SK-N-SH (cell line): ENCODE measurements at regions not wholly inside any gene's neighbourhood (a gene's known extent, or its start where the extent isn't known, plus 50 kb on each side); places are given as distances from the start of the nearest gene placed in this dataset.

ENCODE experiments used
- CTCF ChIA-PET: fragments of 300-600, 350-600 bp; formaldehyde crosslinking; extraction: SDS; loops from one replicate; lab custom pipeline; 2021; lab: Yijun Ruan, JAX
- POLR2A ChIA-PET: fragments of 350-600 bp; sonication (Branson Sonifier 250); formaldehyde crosslinking; extraction: SDS; loops from one replicate; lab custom pipeline; 2020; ENCODE audit warnings: antibody characterized with exemption, inconsistent platforms; lab: Yijun Ruan, JAX
- DNase-seq: peaks from one replicate; pipeline ENCODE4 v3.0.0; 2012
- H2AFZ ChIP-seq: fragments of 200-600 bp; sonication (generic); 2 replicates; pipeline ENCODE4 v1.8.1; 2016; ENCODE audit warnings: antibody characterized with exemption, mild to moderate bottlenecking, low read depth
- H3F3A ChIP-seq: fragments of 200-600 bp; sonication (generic); replicated peaks from 2 replicates; pipeline ENCODE3; 2016; ENCODE audit warnings: antibody characterized with exemption, mild to moderate bottlenecking; ENCODE audit not compliant: insufficient read depth
- H3K27ac ChIP-seq, 2 experiments: fragments of 200-500 bp in 1 of 2; fragments of 200-600 bp in 1 of 2; sonication (Bioruptor generic) in 1 of 2; sonication (generic), shearing (Covaris generic) in 1 of 2; 2 replicates each; pipeline versions ENCODE4 v1.5.1 to v1.6.1; 2014 to 2016; ENCODE audit warnings: low read depth in 2 of 2, inconsistent platforms in 1 of 2, low read length in 1 of 2, mild to moderate bottlenecking in 1 of 2, mixed read lengths in 1 of 2
- H3K27me3 ChIP-seq: fragments of 200-600 bp; sonication (generic), shearing (Covaris generic); 2 replicates; pipeline ENCODE4 v1.6.1; 2016; ENCODE audit warnings: mixed run types; ENCODE audit not compliant: insufficient read depth
- H3K36me3 ChIP-seq, 2 experiments: fragments of 200-500 bp in 1 of 2; fragments of 200-600 bp in 1 of 2; sonication (Bioruptor generic) in 1 of 2; sonication (generic) in 1 of 2; replicated peaks in 1 of 2; 2 replicates each; pipeline versions ENCODE3 to v1.5.1; 2014 to 2016; ENCODE audit warnings: low read length in 1 of 2, mild to moderate bottlenecking in 1 of 2; ENCODE audit not compliant: insufficient read depth in 2 of 2, control insufficient read depth in 1 of 2
- H3K4me1 ChIP-seq, 2 experiments: fragments of 200-500 bp in 1 of 2; fragments of 200-600 bp in 1 of 2; sonication (Bioruptor generic) in 1 of 2; sonication (generic), shearing (Covaris generic) in 1 of 2; 2 replicates each; pipeline versions ENCODE4 v1.5.1 to v1.6.1; 2014 to 2016; ENCODE audit warnings: low read depth in 1 of 2, low read length in 1 of 2, mixed run types in 1 of 2; ENCODE audit not compliant: insufficient read depth in 2 of 2, control insufficient read depth in 1 of 2
- H3K4me2 ChIP-seq: fragments of 200-600 bp; sonication (generic), shearing (Covaris generic); 2 replicates; pipeline ENCODE4 v1.6.1; 2017; ENCODE audit warnings: mixed run types
- H3K4me3 ChIP-seq, 2 experiments: fragments of 200-500 bp in 1 of 2; fragments of 200-600 bp in 1 of 2; sonication (Bioruptor generic) in 1 of 2; sonication (generic), shearing (Covaris generic) in 1 of 2; 2 replicates each; pipeline versions ENCODE4 v1.5.1 to v1.8.1; 2014 to 2016; ENCODE audit warnings: low read depth in 2 of 2, inconsistent platforms in 1 of 2, low read length in 1 of 2, mild to moderate bottlenecking in 1 of 2, mixed read lengths in 1 of 2, moderate library complexity in 1 of 2
- H3K79me2 ChIP-seq: fragments of 200-600 bp; sonication (generic); 2 replicates; pipeline ENCODE4 v1.8.1; 2017; ENCODE audit warnings: mild to moderate bottlenecking; ENCODE audit not compliant: insufficient read depth
- H3K9ac ChIP-seq: fragments of 200-600 bp; sonication (generic); 2 replicates; pipeline ENCODE4 v1.6.1; 2017; ENCODE audit warnings: mixed run types
- H3K9me2 ChIP-seq: fragments of 200-600 bp; sonication (generic); 2 replicates; pipeline ENCODE4 v1.6.1; 2017; ENCODE audit warnings: mixed run types
- H3K9me3 ChIP-seq: fragments of 200-600 bp; sonication (generic); 2 replicates; pipeline ENCODE4 v1.6.1; 2017; ENCODE audit warnings: mixed run types, mild to moderate bottlenecking, moderate library complexity
- H4K20me1 ChIP-seq: fragments of 200-600 bp; sonication (generic); 2 replicates; pipeline ENCODE4 v1.6.1; 2017; ENCODE audit warnings: mild to moderate bottlenecking, mixed run types; ENCODE audit not compliant: insufficient read depth
- CHD2 ChIP-seq: fragments of 150-350 bp; IDR thresholded peaks from 2 replicates; pipeline ENCODE4 v1.6.1; 2018; ENCODE audit warnings: low read length; ENCODE audit not compliant: partially characterized antibody
- EP300 ChIP-seq, 2 experiments: IDR thresholded peaks; 2 replicates each; pipeline versions ENCODE4 v1.4.0 to v1.6.1; 2012; ENCODE audit warnings: borderline replicate concordance in 1 of 2, low read depth in 1 of 2, low read length in 1 of 2
- EZH2phosphoT487 ChIP-seq: fragments of 200-600 bp; sonication (generic); IDR thresholded peaks from 2 replicates; pipeline ENCODE4 v1.6.1; 2017; ENCODE audit warnings: low read depth, mixed run types, mild to moderate bottlenecking, antibody characterized with exemption, moderate library complexity, borderline replicate concordance
- FOSL2 ChIP-seq: IDR thresholded peaks from 2 replicates; pipeline ENCODE4 v1.4.0; 2012; ENCODE audit warnings: low read depth, mild to moderate bottlenecking, moderate library complexity, borderline replicate concordance
- FOXM1 ChIP-seq: IDR thresholded peaks from 2 replicates; pipeline ENCODE4 v1.4.0; 2012; ENCODE audit warnings: low read depth, mild to moderate bottlenecking
- GABPA ChIP-seq: IDR thresholded peaks from 2 replicates; pipeline ENCODE4 v1.4.0; 2012; ENCODE audit warnings: low read depth, mild to moderate bottlenecking
- MEF2A ChIP-seq: IDR thresholded peaks from 2 replicates; pipeline ENCODE4 v1.4.0; 2012; ENCODE audit warnings: low read depth, borderline replicate concordance
- NFIC ChIP-seq: IDR thresholded peaks from 2 replicates; pipeline ENCODE4 v1.4.0; 2012; ENCODE audit warnings: borderline replicate concordance
- NRF1 ChIP-seq: IDR thresholded peaks from 2 replicates; pipeline ENCODE4 v1.6.1; 2012; ENCODE audit warnings: low read depth, mild to moderate bottlenecking, low read length
- RAD21 ChIP-seq: IDR thresholded peaks from 2 replicates; pipeline ENCODE4 v1.6.1; 2012; ENCODE audit warnings: mild to moderate bottlenecking, low read length
- RFX5 ChIP-seq: IDR thresholded peaks from 2 replicates; pipeline ENCODE4 v1.6.1; 2012; ENCODE audit warnings: mild to moderate bottlenecking, improper control_type of control experiment, low read length
- RXRA ChIP-seq: IDR thresholded peaks from 2 replicates; pipeline ENCODE4 v1.4.0; 2012; ENCODE audit warnings: low read depth, mild to moderate bottlenecking, borderline replicate concordance
- SIN3A ChIP-seq: IDR thresholded peaks from 2 replicates; pipeline ENCODE4 v1.6.1; 2012; ENCODE audit warnings: low read depth, mild to moderate bottlenecking, low read length, moderate library complexity, borderline replicate concordance
- SMC3 ChIP-seq: IDR thresholded peaks from 2 replicates; pipeline ENCODE4 v1.6.1; 2012; ENCODE audit warnings: low read depth, low read length, improper control_type of control experiment
- TAF1 ChIP-seq: IDR thresholded peaks from 2 replicates; pipeline ENCODE4 v1.6.1; 2012; ENCODE audit warnings: low read depth, mild to moderate bottlenecking, low read length, moderate library complexity, borderline replicate concordance
- YY1 ChIP-seq: IDR thresholded peaks from 2 replicates; pipeline ENCODE4 v1.4.0; 2012; ENCODE audit warnings: low read depth, mild to moderate bottlenecking
- WGBS: methylation state at CpG from one replicate; pipeline ENCODE4 v1.1.6; 2017; ENCODE audit warnings: low lambda C conversion rate; 5-methylcytosine and 5-hydroxymethylcytosine counted together
- TF ChIP-seq, protein P1 (sequence below): fragments of 150-350 bp; IDR thresholded peaks from 2 replicates; pipeline ENCODE4 v1.6.1; 2016; ENCODE audit warnings: mild to moderate bottlenecking, low read depth, low read length
- TF ChIP-seq, protein P2 (sequence below): IDR thresholded peaks from 2 replicates; pipeline ENCODE4 v1.4.0; 2012; ENCODE audit warnings: low read depth, borderline replicate concordance
- TF ChIP-seq, protein P3 (sequence below): IDR thresholded peaks from 2 replicates; pipeline ENCODE4 v1.4.0; 2012; ENCODE audit warnings: low read depth
- TF ChIP-seq, protein P4 (sequence below): IDR thresholded peaks from 2 replicates; pipeline ENCODE4; 2012

DNA sequence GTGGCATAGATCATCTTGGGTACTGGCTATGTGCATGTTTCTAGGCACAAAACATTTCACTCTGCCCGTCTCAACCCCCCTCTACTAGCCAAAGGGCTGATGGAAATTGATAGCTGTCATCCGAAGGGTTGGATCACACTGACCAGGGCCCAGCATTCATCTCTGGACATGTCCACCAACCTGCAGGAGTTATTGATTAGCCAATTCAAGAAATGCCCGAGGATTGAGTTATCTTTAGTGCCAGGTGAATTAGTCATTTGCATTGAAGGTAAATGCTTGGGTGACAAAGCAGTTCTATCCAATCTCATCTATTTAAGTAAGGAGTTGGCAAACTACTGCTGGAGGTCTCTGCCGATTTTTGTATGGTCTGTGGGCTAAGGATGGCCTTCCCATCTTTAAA is 80.1 kb downstream of the CD164 start:
- no peak overlapping the region for H3K9ac ChIP-seq
- H3K27me3 ChIP-seq, result no peaks in the 10 kb centered on the region
- ChIA-PET POLR2A (no interaction called here), CTCF (no interaction called here)
- no peaks in the 10 kb centered on the region for H3F3A ChIP-seq
- no peak overlapping the region for H2AFZ ChIP-seq
- H3K79me2 ChIP-seq, result no peaks in the 10 kb centered on the region
- 50% methylated on average over 3 of the region's 4 CpGs for WGBS
- peaks cover 0 to 21% of the 10 kb centered on the region in 2 experiments; a peak in 1 of 4 replicates for H3K4me1 ChIP-seq
- TF ChIP-seq GABPA, result no peak
- no peak for TF ChIP-seq EZH2phosphoT487
- no peak for TF ChIP-seq EP300 (IDR thresholded peaks at IDR 0.05; ENCODE audit: borderline replicate concordance in 1 of 2, low read depth in 1 of 2, low read length in 1 of 2)
- no peak for TF ChIP-seq RAD21
- TF ChIP-seq, protein P1, sequence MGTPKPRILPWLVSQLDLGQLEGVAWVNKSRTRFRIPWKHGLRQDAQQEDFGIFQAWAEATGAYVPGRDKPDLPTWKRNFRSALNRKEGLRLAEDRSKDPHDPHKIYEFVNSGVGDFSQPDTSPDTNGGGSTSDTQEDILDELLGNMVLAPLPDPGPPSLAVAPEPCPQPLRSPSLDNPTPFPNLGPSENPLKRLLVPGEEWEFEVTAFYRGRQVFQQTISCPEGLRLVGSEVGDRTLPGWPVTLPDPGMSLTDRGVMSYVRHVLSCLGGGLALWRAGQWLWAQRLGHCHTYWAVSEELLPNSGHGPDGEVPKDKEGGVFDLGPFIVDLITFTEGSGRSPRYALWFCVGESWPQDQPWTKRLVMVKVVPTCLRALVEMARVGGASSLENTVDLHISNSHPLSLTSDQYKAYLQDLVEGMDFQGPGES, result no peak
- no peak for TF ChIP-seq RXRA
- TF ChIP-seq FOSL2, result no peak
- TF ChIP-seq, protein P2, sequence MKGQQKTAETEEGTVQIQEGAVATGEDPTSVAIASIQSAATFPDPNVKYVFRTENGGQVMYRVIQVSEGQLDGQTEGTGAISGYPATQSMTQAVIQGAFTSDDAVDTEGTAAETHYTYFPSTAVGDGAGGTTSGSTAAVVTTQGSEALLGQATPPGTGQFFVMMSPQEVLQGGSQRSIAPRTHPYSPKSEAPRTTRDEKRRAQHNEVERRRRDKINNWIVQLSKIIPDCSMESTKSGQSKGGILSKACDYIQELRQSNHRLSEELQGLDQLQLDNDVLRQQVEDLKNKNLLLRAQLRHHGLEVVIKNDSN, result no peak
- TF ChIP-seq YY1, result no peak
- TF ChIP-seq, protein P3, sequence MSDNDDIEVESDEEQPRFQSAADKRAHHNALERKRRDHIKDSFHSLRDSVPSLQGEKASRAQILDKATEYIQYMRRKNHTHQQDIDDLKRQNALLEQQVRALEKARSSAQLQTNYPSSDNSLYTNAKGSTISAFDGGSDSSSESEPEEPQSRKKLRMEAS, result no peak
- TF ChIP-seq FOXM1, result no peak
- TF ChIP-seq SIN3A, result no peak
- TF ChIP-seq SMC3, result no peak
- no peak for TF ChIP-seq NFIC
- TF ChIP-seq MEF2A, result no peak
- no peak for TF ChIP-seq RFX5
- TF ChIP-seq, all 33 proteins: peak for 0
- no peak overlapping the region for H3K4me3 ChIP-seq
- no peaks in the 10 kb centered on the region for H3K9me3 ChIP-seq
- H3K27ac ChIP-seq, result no peak overlapping the region
- H4K20me1 ChIP-seq, result no peaks in the 10 kb centered on the region
- no peak overlapping the region for H3K4me2 ChIP-seq
- no peak for DNase-seq
- no peaks in the 10 kb centered on the region for H3K36me3 ChIP-seq
- no peaks in the 10 kb centered on the region for H3K9me2 ChIP-seq

DNA sequence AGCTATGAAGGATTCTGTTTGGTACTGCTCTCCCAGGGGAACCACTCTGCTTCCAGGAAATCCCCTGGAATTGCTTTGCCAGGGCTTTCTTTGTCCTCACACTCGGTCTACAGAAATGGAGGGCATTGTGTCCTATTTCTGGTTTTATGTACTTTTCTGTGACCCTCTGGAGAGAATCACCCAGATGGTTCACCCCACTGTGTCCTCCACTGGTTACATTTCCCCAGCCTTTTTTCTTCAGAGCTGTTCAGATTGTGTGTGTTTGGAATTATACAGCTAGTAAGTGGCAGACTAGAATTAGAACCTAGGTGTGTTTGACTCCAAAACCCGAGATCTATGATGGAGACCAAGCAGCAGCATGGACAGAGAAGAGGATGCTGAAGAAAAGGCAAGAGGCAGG is 80.8 kb downstream of the CD164 start:
- no peaks in the 10 kb centered on the region for H3K79me2 ChIP-seq
- H3K36me3 ChIP-seq, result no peaks in the 10 kb centered on the region
- no peaks in the 10 kb centered on the region for H3F3A ChIP-seq
- no peak for TF ChIP-seq EZH2phosphoT487
- no peak for TF ChIP-seq NRF1
- no peak for TF ChIP-seq CHD2
- TF ChIP-seq NFIC, result no peak
- no peak for TF ChIP-seq TAF1
- TF ChIP-seq, protein P4, sequence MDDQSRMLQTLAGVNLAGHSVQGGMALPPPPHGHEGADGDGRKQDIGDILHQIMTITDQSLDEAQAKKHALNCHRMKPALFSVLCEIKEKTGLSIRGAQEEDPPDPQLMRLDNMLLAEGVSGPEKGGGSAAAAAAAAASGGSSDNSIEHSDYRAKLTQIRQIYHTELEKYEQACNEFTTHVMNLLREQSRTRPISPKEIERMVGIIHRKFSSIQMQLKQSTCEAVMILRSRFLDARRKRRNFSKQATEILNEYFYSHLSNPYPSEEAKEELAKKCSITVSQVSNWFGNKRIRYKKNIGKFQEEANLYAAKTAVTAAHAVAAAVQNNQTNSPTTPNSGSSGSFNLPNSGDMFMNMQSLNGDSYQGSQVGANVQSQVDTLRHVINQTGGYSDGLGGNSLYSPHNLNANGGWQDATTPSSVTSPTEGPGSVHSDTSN, result no peak
- TF ChIP-seq MEF2A, result no peak
- TF ChIP-seq, protein P1, result no peak
- no peak overlapping the region for H3K4me2 ChIP-seq
- no peaks in the 10 kb centered on the region for H3K9me2 ChIP-seq
- no peaks in the 10 kb centered on the region for H3K9me3 ChIP-seq
- no peak for DNase-seq
- H3K9ac ChIP-seq, result no peak overlapping the region
- 39% methylated on average over 2 of the region's 2 CpGs for WGBS
- ChIA-PET POLR2A (no interaction called here), CTCF (interaction anchor here (1.2 kb wide), 1 partner anchor 14 kb away, joined by 3 read pairs; no protein-coding TSS in a partner anchor)
- H3K4me1 ChIP-seq, result peaks cover 0 to 21% of the 10 kb centered on the region in 2 experiments; a peak in 1 of 4 replicates
- H3K27me3 ChIP-seq, result no peaks in the 10 kb centered on the region
- H3K4me3 ChIP-seq, result no peak overlapping the region
- no peak overlapping the region for H2AFZ ChIP-seq
- H4K20me1 ChIP-seq, result no peaks in the 10 kb centered on the region
- H3K27ac ChIP-seq, result no peak overlapping the region
